Kidney (tissue), 13 donors: ENCODE measurements at regions not wholly inside any gene's neighbourhood (a gene's known extent, or its start where the extent isn't known, plus 50 kb on each side); places are given as distances from the start of the nearest gene placed in this dataset.
A peak's percentile ranks its signal among the peaks of the same experiment; 100 is the strongest.

Experiments
- DNase-seq, 5 donors: peaks; one replicate each; pipeline ENCODE4 v3.0.0-alpha.2; 2013 to 2020
- FAIRE-seq: peaks from 2 replicates; lab custom pipeline; 2012; peaks lifted over from hg19 to GRCh38; lab: Jason Lieb, UNC
- H3K27ac ChIP-seq, 2 donors: one replicate each; pipeline ENCODE4 v1.7.0; 2013; ENCODE audit warnings: low read depth in 2 of 2, low read length in 2 of 2, inconsistent platforms in 1 of 2
- H3K27me3 ChIP-seq: one replicate; pipeline ENCODE4 v1.7.1; 2013; ENCODE audit warnings: low read length, inconsistent platforms; ENCODE audit not compliant: control insufficient read depth, insufficient read depth
- H3K36me3 ChIP-seq, 3 donors: one replicate each; pipeline versions ENCODE4 v1.7.0 to v1.7.1; 2013; ENCODE audit warnings: low read length in 3 of 3, control low read depth in 1 of 3, inconsistent platforms in 1 of 3; ENCODE audit not compliant: insufficient read depth in 3 of 3, control insufficient read depth in 2 of 3
- H3K4me1 ChIP-seq, 3 donors: one replicate each; pipeline versions ENCODE4 v1.7.0 to v1.7.1; 2013; ENCODE audit warnings: low read length in 3 of 3, inconsistent platforms in 1 of 3, low read depth in 1 of 3; ENCODE audit not compliant: control insufficient read depth in 2 of 3, insufficient read depth in 2 of 3
- H3K4me3 ChIP-seq, 3 donors: one replicate each; pipeline versions ENCODE4 v1.7.0 to v1.8.1; 2013; ENCODE audit warnings: low read length in 3 of 3, control low read depth in 1 of 3, inconsistent platforms in 1 of 3
- H3K9ac ChIP-seq, 3 donors: one replicate each; pipeline versions ENCODE4 v1.7.0 to v1.7.1; 2013; ENCODE audit warnings: low read length in 3 of 3, control low read depth in 1 of 3, inconsistent platforms in 1 of 3
- H3K9me3 ChIP-seq, 3 donors: one replicate each; pipeline versions ENCODE4 v1.7.0 to v1.7.1; 2013; ENCODE audit warnings: low read length in 3 of 3, control low read depth in 1 of 3, inconsistent platforms in 1 of 3; ENCODE audit not compliant: control insufficient read depth in 2 of 3, insufficient read depth in 1 of 3
- intact Hi-C: fragments of 100-400 bp; cut with DNase I; formaldehyde crosslinking; loops from one replicate; pipeline ENCODE4 v1.11.1; 2022
- TF ChIP-seq, protein P1 (sequence below): IDR thresholded peaks from 3 replicates; pipeline ENCODE4 v1.5.1; 2012; ENCODE audit warnings: mild to moderate bottlenecking, moderate library complexity, borderline replicate concordance; ENCODE audit not compliant: insufficient read depth; ENCODE audit errors: extremely low read depth
- donor health status: control.
- donor health status: control.
- donor health status: control.
- donor health status: control.
- donor health status: control.
- donor health status: DM: yes; HTN: yes; CAD: no.
- donor health status: Normal renal cell carcinoma (clear cell type).

DNA sequence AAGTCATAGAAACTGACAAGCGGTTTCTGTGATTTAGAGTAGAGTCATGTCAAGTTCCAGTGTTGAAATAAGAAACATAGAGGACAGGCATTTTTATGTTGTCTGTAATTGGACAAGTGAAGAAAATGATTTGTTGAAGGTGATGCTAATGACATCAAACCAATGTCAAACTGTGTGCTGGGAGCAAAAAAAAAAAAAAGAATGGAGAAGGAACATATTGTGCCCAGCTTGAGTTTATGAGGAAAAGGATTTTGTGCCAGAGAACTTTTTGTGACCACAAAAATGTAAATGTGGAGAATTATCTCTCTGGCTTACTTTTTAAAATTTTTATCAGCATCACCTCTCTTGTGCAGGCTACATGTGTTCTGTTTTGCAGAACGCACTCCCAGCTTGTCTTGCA, 495.7 kb downstream of the RAPGEF2 start:
- intact Hi-C loops = no loop called here
- no peak for FAIRE-seq
- Histone ChIP-seq H3K27me3 (no peaks in the 10 kb centered on the region), H3K9ac (no peak overlapping the region), H3K4me3 (peak overlapping the region in 2 of 3 donors; percentile 33 to 38), H3K9me3 (no peaks in the 10 kb centered on the region), H3K27ac (no peak overlapping the region), H3K4me1 (no peaks in the 10 kb centered on the region), H3K36me3 (no peaks in the 10 kb centered on the region)
- DNase-seq = no peak
- TF ChIP-seq, protein P1, sequence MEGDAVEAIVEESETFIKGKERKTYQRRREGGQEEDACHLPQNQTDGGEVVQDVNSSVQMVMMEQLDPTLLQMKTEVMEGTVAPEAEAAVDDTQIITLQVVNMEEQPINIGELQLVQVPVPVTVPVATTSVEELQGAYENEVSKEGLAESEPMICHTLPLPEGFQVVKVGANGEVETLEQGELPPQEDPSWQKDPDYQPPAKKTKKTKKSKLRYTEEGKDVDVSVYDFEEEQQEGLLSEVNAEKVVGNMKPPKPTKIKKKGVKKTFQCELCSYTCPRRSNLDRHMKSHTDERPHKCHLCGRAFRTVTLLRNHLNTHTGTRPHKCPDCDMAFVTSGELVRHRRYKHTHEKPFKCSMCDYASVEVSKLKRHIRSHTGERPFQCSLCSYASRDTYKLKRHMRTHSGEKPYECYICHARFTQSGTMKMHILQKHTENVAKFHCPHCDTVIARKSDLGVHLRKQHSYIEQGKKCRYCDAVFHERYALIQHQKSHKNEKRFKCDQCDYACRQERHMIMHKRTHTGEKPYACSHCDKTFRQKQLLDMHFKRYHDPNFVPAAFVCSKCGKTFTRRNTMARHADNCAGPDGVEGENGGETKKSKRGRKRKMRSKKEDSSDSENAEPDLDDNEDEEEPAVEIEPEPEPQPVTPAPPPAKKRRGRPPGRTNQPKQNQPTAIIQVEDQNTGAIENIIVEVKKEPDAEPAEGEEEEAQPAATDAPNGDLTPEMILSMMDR = no peak

DNA sequence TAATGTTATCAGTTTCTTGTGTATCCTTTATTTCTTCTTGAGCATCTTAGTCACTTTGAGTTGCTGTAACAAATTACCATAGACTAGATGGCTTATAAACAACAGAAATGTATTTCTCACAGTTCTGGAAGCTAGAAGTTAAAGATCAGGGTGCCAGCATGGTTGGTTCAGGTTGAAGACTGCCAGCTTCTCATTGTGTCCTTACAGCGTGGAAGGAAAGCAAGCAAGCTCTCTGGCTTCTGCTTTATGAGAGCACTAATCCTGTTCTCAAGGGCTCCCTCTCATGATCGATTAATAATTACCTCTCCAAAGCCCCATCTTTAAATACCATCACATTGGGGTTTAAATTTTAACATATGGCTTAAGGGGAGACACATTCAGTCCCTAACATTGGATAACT, 497.2 kb downstream of the RAPGEF2 start:
- Histone ChIP-seq H3K4me1 (no peaks in the 10 kb centered on the region), H3K36me3 (no peaks in the 10 kb centered on the region), H3K27ac (no peak overlapping the region), H3K27me3 (no peaks in the 10 kb centered on the region), H3K4me3 (peak overlapping the region in 2 of 3 donors; percentile 33 to 54), H3K9me3 (no peaks in the 10 kb centered on the region), H3K9ac (peak overlapping the region in 1 of 3 donors; percentile 34)
- TF ChIP-seq, protein P1 = no peak
- intact Hi-C loops = no loop called here
- no peak for FAIRE-seq
- DNase-seq = peak in 2 of 5 donors; percentile 14 to 44

DNA sequence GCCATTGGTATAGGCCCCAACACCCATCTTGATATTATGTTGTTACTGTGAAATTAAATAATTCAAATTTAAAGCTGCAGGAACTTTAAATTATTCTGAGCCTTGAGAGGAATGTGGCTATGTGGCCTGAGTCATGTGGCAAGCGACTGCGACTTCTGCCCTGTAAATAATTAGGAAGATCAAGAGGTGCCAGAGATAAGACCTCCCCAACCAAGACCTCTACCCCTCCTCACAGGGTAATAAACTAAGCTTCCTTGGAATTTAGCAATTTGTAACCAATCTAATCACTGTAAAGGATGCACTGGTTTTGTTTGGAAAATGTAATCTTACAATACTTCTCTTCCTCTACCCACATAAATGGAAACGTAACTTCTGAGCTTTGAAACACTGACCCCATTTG, 501.9 kb downstream of the RAPGEF2 start:
- Histone ChIP-seq H3K4me3 (no peak overlapping the region), H3K27ac (no peak overlapping the region), H3K9me3 (no peaks in the 10 kb centered on the region), H3K36me3 (no peaks in the 10 kb centered on the region), H3K27me3 (no peaks in the 10 kb centered on the region), H3K4me1 (no peaks in the 10 kb centered on the region), H3K9ac (no peak overlapping the region)
- DNase-seq (no peak), FAIRE-seq (no peak)
- TF ChIP-seq, protein P1 = no peak
- intact Hi-C loops = no loop called here

DNA sequence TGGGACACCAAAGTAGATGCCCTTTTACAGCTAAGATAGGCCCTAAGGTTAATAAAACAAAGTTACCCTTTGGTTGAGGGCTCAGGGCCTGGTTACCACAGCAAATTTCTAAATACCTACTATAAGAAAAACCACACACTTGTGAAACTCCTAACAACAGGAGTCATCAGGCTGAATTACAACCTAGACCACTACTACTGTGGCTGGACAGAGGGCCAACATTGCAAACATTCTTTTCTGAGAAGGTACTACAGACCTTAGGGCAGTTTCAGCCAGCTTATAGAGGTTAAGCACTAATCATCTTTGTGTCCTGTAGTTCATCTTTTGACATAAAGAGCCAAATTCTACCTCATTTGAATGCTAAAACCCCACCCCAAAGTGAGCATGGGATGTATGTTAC, 504.0 kb downstream of the RAPGEF2 start:
- TF ChIP-seq, protein P1 = no peak
- no peak for DNase-seq
- no peaks in the 10 kb centered on the region for H3K27me3 ChIP-seq
- H3K36me3 ChIP-seq = no peaks in the 10 kb centered on the region
- no peaks in the 10 kb centered on the region for H3K9me3 ChIP-seq
- H3K4me3 ChIP-seq = no peak overlapping the region
- H3K4me1 ChIP-seq = no peaks in the 10 kb centered on the region
- FAIRE-seq = no peak
- intact Hi-C loops = no loop called here
- H3K9ac ChIP-seq = no peak overlapping the region
- H3K27ac ChIP-seq = no peak overlapping the region
